ENCODE measurements at regions not wholly inside any gene's neighbourhood (a gene's known extent, or its start where the extent isn't known, plus 50 kb on each side); places are given as distances from the start of the nearest gene placed in this dataset.

DNA sequence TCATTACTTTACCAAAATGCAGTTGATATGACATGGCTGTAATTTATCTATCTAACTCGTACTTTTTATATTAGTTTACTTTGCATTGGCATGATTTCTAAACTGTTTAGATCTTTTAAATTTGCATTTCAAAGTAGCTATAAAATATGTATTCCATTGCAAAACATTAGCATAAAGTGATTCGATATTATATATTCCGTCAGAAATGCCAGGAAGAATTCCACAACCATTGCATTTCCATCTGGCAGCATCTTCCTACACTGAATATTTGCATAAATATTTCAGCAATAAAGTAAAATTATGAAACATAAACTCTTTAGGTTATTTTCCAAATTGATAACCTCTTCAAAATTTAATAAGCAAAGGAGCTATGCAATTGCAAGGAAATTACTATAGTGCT is 546.6 kb downstream of the MFSD1 start:
- TF ChIP-seq EZH2phosphoT487 (IDR thresholded peaks at IDR 0.05; ENCODE audit: borderline replicate concordance, low read length) = no peak
- TF ChIP-seq, protein P1, sequence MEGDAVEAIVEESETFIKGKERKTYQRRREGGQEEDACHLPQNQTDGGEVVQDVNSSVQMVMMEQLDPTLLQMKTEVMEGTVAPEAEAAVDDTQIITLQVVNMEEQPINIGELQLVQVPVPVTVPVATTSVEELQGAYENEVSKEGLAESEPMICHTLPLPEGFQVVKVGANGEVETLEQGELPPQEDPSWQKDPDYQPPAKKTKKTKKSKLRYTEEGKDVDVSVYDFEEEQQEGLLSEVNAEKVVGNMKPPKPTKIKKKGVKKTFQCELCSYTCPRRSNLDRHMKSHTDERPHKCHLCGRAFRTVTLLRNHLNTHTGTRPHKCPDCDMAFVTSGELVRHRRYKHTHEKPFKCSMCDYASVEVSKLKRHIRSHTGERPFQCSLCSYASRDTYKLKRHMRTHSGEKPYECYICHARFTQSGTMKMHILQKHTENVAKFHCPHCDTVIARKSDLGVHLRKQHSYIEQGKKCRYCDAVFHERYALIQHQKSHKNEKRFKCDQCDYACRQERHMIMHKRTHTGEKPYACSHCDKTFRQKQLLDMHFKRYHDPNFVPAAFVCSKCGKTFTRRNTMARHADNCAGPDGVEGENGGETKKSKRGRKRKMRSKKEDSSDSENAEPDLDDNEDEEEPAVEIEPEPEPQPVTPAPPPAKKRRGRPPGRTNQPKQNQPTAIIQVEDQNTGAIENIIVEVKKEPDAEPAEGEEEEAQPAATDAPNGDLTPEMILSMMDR (IDR thresholded peaks at IDR 0.05; ENCODE audit: low read depth, low read length, poor library complexity, severe bottlenecking) = no peak

Measured in DOHH2 (cell line).